Colonic mucosa (tissue), 4 donors: ENCODE measurements at regions not wholly inside any gene's neighbourhood (a gene's known extent, or its start where the extent isn't known, plus 50 kb on each side); places are given as distances from the start of the nearest gene placed in this dataset.

Source experiments
- DNase-seq: peaks from one replicate; pipeline ENCODE4 v3.0.0-alpha.2; 2020
- H3K27ac ChIP-seq: fragments of 200-600 bp; one replicate; pipeline ENCODE4 v1.8.0; 2021
- H3K27me3 ChIP-seq: fragments of 200-600 bp; one replicate; pipeline ENCODE4 v1.8.0; 2021
- H3K36me3 ChIP-seq: fragments of 200-600 bp; one replicate; pipeline ENCODE4 v1.8.0; 2021
- H3K4me1 ChIP-seq: fragments of 200-600 bp; one replicate; pipeline ENCODE4 v1.8.0; 2021; ENCODE audit warnings: mild to moderate bottlenecking
- H3K4me3 ChIP-seq: fragments of 200-600 bp; one replicate; pipeline ENCODE4 v1.8.0; 2021
- H3K9ac ChIP-seq, 2 donors: one replicate each; pipeline ENCODE4 v1.7.0; 2013; ENCODE audit warnings: control low read depth in 2 of 2, low read depth in 2 of 2, low read length in 2 of 2
- H3K9me3 ChIP-seq: fragments of 200-600 bp; one replicate; pipeline ENCODE4 v1.8.0; 2021
- CTCF ChIP-seq: fragments of 200-600 bp; IDR thresholded peaks from one replicate; pipeline ENCODE4 v1.8.0; 2022; ENCODE audit warnings: antibody characterized with exemption, mild to moderate bottlenecking
- intact Hi-C: fragments of 100-400 bp; cut with DNase I; formaldehyde crosslinking; loops from one replicate; pipeline ENCODE4 v1.14.1; 2022
- donor health status: healthy.
- donor health status: DM: no; HTN: no; CAD: no.
- donor health status: DM: no; HTN: no; CAD: no.

- no peaks in the 10 kb centered on the region for H3K4me1 ChIP-seq
- TF ChIP-seq CTCF: no peak
- intact Hi-C loops: no loop called here
Observed at GRCh38 chr5:42217791-42218190, 205.4 kb upstream of the GHR start.

GRCh38 chr5:42225009-42225408, 198.2 kb upstream of the GHR start:
- no peaks in the 10 kb centered on the region for H3K4me1 ChIP-seq
- H3K27me3 ChIP-seq: no peaks in the 10 kb centered on the region
- no peaks in the 10 kb centered on the region for H3K9me3 ChIP-seq
- TF ChIP-seq CTCF: no peak
- no peak overlapping the region for H3K4me3 ChIP-seq
- no peak for DNase-seq
- H3K9ac ChIP-seq: no peak overlapping the region
- H3K36me3 ChIP-seq: no peaks in the 10 kb centered on the region
- no peak overlapping the region for H3K27ac ChIP-seq
- intact Hi-C loops: no loop called here

More at GRCh38 chr5:42217791-42218190, 205.4 kb upstream of the GHR start:
- Histone ChIP-seq H3K27me3 (no peaks in the 10 kb centered on the region), H3K9me3 (no peaks in the 10 kb centered on the region), H3K27ac (no peak overlapping the region), H3K36me3 (no peaks in the 10 kb centered on the region), H3K4me3 (no peak overlapping the region), H3K9ac (no peak overlapping the region)
- no peak for DNase-seq

DNA sequence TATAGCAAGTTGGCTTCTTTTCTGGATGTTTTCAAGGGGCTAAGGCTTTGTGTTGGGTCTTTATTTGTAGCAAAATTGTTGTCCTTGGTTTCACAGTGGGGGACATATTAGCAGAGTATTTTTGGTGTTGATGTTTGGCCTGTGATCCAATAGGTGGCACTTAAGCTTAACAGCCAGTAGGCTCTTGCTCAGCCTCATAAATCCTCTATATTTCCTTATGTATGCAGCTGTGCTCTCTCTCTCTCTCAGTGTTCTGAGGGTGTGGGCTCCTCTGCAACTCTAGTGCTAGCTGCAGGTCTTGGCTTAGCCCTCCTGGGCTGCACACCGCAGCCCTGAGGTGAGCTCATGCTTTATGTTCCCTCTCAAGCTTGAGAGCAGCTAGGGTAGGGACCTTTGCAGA, 195.0 kb upstream of the GHR start:
- Histone ChIP-seq H3K9ac (no peak overlapping the region), H3K9me3 (no peaks in the 10 kb centered on the region), H3K4me3 (no peak overlapping the region), H3K27me3 (no peaks in the 10 kb centered on the region), H3K36me3 (no peaks in the 10 kb centered on the region), H3K27ac (no peak overlapping the region), H3K4me1 (no peaks in the 10 kb centered on the region)
- DNase-seq: no peak
- intact Hi-C loops: no loop called here
- no peak for TF ChIP-seq CTCF

GRCh38 chr5:42230839-42231238, 192.4 kb upstream of the GHR start:
- Histone ChIP-seq H3K4me3 (no peak overlapping the region), H3K27me3 (no peaks in the 10 kb centered on the region), H3K4me1 (no peaks in the 10 kb centered on the region), H3K9ac (no peak overlapping the region), H3K9me3 (no peaks in the 10 kb centered on the region), H3K36me3 (no peaks in the 10 kb centered on the region), H3K27ac (no peak overlapping the region)
- intact Hi-C loops: no loop called here
- no peak for DNase-seq
- TF ChIP-seq CTCF: no peak

- no peak overlapping the region for H3K9ac ChIP-seq
- TF ChIP-seq CTCF: no peak
Observed at GRCh38 chr5:42235241-42235640, 188.0 kb upstream of the GHR start.

DNA sequence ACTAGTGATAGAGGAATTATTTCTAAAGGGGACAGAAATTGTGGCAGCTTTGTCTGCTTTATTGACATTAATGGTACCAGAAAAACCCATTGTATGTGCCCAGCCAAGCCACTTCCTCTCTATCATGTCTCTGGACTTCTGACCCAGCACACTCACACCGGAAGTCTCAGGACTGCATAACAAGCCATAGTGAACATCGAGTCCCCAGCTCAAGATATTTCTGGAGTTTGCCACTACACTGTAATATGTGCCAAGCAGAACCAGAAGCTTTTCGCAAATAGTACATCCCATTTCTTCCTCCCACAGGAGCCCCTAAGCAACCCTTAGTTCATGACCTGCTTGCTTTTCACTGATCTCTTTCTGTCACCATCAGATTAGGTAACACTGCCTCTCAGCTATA, 187.4 kb upstream of the GHR start:
- intact Hi-C loops: no loop called here
- no peak for DNase-seq
- TF ChIP-seq CTCF: no peak

More at GRCh38 chr5:42235241-42235640, 188.0 kb upstream of the GHR start:
- H3K4me1 ChIP-seq: no peaks in the 10 kb centered on the region
- no peaks in the 10 kb centered on the region for H3K36me3 ChIP-seq
- no peaks in the 10 kb centered on the region for H3K27me3 ChIP-seq
- H3K27ac ChIP-seq: no peak overlapping the region
- intact Hi-C loops: no loop called here
- DNase-seq: no peak
- no peak overlapping the region for H3K4me3 ChIP-seq
- no peaks in the 10 kb centered on the region for H3K9me3 ChIP-seq

More for the DNA sequence above, 187.4 kb upstream of the GHR start:
- H3K9me3 ChIP-seq: no peaks in the 10 kb centered on the region
- no peaks in the 10 kb centered on the region for H3K4me1 ChIP-seq
- no peak overlapping the region for H3K27ac ChIP-seq
- no peaks in the 10 kb centered on the region for H3K36me3 ChIP-seq
- H3K27me3 ChIP-seq: no peaks in the 10 kb centered on the region
- no peak overlapping the region for H3K9ac ChIP-seq
- no peak overlapping the region for H3K4me3 ChIP-seq
